Stimulated activated CD4-positive, alpha-beta T cell treated with anti-CD3 and anti-CD28 coated beads, Interleukin-2, amount 100 ng/mL, for 4 hours (primary cell): ENCODE measurements at regions not wholly inside any gene's neighbourhood (a gene's known extent, or its start where the extent isn't known, plus 50 kb on each side); places are given as distances from the start of the nearest gene placed in this dataset.

Source experiments
- DNase-seq: peaks from one replicate; pipeline ENCODE4 v3.0.0-alpha.2; 2020; ENCODE audit warnings: low read depth

- no peak for DNase-seq
These were observed 314.5 kb upstream of the TLE4 start for GRCh38 chr9:79257228-79257781.

DNA sequence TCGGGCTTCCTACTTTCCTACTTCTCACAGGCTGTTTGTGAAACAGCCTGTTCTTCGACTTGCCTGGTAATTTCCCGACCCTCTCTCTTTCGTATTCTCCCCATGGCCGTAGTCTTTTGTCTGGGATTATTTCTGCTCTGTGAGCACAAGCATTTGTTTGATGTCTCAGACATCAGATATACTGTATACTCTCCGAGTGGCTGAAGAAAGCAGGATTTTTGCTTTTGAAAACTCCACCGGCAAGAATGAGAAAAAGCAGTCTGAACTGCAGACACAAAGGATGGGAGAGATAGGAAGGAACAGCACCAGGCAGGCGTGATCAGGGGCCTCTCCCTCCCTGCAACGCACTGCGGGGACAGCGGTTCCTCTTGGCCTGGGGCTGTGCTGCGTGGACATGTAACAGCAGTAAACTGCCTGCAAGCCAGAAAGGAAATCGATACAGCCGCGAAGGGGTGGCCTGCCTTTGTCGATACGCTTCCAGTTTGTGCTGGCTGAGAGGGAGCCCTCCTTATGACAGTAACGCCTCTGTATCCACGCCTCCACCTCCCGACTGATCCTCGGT is 313.9 kb upstream of the TLE4 start:
- DNase-seq = no peak

DNA sequence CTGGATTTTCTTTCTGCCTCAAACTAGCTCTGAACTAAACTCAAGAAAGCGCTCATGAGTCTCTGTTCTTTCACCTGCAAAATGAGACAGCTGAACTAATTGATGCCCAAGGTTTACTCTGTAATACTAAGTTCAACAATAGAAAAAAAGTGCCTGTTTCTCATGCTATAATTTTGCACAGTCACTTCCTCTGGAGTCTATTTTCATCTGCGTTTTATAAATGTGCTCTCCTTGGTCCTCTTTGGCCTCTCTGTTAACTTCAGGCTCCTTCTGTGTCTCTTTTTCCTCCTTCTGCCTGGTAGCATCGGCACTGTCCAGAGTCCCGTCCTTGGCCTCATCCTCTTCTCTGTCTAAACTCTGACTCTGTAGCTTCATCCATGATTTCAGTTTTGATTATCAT is 311.9 kb upstream of the TLE4 start:
- no peak for DNase-seq

DNA sequence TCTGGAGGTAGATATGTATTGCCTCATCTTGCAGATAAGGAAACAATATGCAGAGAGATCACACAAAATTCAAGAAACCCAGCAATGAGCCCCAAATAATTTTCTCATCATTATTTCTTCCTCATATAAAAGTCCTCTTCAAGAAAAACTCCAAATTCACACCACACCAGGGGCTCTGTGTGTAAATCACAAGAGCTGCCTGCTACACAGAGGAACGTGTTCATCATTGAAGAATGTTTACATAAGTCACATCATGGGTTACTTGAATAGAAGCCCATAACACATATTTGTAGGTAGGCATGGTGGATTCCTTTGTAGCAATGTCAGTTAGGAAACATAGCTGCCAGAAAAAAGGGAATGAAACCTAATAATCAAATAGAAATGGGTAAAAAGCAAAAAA is 308.1 kb upstream of the TLE4 start:
- no peak for DNase-seq

- no peak for DNase-seq
These were observed 307.7 kb upstream of the TLE4 start for GRCh38 chr9:79264041-79264440.

DNA sequence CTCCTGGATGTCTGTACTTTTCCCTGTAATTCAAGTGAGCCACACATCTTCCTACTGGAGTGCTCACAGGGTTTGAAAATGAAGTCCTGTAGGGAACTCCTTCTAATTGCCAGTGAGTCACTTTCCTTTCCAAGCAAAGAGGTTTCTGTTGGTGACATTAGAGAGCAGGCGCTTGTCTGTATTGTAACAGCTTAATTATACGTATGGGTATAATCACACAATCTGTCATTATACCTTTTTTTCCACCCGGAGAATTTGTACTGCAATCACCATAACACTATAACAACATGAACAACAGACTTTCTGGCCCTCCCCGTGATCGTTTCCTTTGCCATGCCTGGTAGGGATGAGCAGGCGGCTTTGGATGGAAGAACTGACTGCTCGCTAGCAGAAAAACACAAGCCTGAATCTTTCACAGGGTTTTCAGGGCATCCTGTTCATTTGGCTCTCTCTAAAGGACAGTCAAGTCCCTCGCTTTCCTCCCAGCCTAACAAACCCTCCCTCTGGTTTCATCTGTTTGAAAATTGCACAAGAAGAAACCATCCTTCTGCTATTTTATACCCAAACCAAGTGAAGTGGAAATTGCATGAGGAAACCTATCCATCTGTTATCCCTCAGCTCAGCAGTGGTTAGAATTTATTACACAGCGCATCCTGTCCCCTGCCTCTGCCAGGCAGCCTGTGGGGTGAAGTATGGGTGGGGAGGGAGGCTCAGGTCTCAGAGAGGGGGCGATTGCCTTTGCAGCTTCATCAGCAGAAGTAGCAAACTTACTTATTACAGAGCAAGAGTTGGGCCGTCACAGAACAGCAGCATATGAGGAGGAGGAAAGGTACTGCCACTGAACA is 307.0 kb upstream of the TLE4 start:
- no peak for DNase-seq

- no peak for DNase-seq
These were observed 304.8 kb upstream of the TLE4 start for GRCh38 chr9:79266986-79267385.

DNA sequence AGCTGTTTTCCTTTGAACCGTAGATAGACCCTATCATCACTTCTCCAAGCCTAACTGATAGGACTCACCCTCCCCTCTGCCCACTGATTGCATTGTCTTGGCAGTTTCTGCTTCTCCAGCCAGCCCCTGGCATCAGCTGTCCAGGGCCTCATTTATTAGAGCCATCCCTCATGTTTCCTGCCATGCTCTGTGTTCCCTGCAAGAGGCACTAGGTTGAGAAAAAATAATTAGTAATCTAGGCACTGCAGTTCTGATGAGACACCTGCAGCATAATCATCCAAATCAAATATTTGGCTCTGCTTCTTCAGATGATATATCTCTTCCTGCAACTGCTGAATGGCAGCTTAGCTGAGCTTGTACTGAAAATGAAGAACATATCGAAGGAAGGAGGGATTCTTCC is 303.0 kb upstream of the TLE4 start:
- DNase-seq = no peak

- no peak for DNase-seq
These were observed 298.5 kb upstream of the TLE4 start for GRCh38 chr9:79273311-79273710.

DNA sequence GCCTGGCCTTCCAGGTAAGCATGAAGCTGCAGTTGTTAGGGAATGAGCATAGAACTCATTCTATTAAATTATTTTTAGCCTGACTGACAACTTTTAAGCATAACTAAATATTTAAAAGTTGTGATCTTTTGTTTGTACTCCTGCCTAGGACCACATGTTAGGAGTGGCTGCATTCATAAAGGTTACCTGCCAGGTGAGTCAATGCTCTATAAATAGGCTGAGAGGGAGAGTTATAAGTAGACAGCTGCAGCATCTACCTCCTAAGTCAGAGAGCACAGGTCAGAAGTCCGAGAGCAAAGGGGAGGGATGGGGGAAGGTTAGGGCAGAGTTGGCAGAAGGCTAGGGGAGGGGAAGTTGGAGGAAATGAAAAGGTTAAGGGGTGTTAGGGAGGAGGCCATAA is 292.4 kb upstream of the TLE4 start:
- DNase-seq = no peak

- DNase-seq = no peak
These were observed 291.1 kb upstream of the TLE4 start for GRCh38 chr9:79280691-79281090.

DNA sequence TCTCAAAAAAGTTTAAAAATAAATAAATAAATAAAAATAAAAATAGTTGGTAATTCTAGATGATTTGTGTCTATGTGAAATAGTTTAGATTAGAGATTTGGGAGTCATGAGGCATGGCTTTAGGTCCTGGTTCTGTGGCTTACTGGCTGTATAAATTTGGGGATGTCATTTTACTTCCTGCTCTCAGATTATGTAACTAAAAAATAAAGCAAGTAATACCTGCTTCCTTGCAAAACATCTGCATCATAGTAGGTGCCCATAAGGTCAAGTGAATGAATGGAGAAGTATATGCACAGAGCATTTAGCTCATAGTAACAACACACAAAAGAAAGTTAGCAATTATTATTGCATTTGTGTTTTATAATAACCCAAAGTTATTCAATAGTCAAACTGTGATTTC is 287.7 kb upstream of the TLE4 start:
- DNase-seq = no peak

DNA sequence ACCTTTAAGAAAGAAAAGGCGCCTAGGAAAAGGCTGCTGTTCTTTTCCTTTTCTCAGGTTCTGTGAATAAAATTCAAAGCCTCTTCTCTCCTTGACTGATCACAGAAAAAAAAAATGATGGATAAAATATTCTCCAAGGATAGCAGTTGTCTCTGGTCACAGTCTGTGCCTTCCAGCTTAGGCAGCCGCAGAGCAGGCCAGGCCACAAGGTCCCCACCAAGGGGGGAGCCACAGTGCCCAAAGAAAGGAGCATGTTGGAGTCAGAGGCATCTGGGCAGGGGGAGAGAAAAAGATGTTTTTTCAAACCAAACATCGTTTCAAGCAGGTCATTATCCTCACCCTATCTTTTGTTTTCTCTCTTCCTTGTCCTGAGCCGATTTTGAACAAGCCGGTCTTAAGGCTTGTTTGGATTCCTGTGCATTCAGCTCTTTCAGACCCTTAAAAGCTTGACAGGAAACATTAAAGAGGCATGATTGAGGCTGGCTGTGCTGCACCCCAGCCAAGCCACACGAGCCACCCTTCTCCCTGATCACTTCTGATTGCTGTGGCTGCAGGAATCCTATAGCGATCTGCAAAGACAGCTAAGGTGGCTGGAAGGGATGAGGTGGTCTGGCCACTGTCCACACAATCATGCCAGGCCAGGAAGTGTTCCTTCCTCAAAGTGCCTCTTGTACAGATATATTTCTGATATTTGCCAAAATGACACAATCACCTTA is 284.6 kb upstream of the TLE4 start:
- DNase-seq = no peak

GRCh38 chr9:79287708-79288290 is 284.0 kb upstream of the TLE4 start:
- DNase-seq = no peak

GRCh38 chr9:79289856-79290255 is 281.9 kb upstream of the TLE4 start:
- DNase-seq = no peak

DNA sequence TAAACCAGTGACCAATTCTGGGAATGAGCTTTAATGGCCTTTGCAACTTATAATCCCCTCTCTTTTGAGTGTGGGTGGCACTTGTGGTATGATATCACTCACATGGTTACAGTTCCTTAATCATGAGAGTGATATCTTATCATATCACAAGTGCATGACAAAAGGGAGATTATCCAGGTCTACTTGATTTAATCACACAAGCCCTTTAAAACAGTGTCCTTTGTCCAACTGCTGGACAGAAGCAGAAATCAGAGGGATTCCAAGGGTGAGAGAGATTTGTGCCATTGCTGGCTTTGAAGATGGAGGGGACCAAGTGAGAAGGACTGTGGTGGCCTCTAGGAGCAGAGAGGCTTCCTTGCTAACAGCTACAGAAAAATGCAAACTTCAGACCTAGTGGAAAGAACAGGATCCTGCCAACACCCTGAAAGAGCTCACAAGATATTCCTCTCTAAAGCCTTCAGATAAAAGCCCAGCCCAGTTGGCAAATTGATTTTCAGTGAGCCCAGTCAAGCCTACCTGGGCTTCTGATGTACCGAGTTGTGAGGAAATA is 279.0 kb upstream of the TLE4 start:
- no peak for DNase-seq

DNA sequence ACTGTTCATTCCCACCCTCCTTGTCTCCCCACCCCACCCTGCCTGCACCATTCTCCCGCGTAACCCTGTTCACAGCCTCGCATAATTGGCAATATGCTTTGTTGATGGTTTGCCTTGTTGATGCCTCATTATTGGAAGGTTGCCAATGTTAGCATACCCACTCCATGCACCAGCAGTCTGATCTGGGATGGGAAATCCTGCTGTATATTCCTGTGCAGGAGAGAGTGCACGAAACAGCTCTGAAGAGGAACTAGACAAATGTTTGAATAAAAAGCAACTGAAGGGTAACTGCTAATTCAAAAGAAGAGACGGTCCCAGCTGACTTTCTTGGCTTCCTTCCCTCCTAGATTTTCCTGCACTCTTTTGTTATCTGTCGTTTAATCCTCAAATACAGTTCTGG is 271.7 kb upstream of the TLE4 start:
- DNase-seq = no peak

DNA sequence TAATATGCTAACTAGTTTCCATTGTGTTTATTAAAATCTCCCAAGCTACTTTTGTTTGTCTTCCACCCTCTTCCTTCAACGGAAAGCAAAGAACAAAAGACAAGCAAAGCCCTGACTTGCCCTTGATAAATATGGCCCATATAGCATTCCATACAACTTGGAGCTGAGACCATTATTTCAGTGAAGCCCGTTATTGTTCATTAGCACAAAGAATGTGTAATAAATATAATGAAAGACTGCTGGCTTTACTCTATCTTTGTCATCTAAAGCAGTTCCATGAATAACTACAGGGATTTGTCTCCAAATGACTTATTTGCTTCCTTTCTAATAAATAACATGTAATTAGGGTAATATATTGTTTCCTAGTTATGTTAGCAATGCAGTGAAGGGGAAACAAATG is 270.7 kb upstream of the TLE4 start:
- DNase-seq = no peak

DNA sequence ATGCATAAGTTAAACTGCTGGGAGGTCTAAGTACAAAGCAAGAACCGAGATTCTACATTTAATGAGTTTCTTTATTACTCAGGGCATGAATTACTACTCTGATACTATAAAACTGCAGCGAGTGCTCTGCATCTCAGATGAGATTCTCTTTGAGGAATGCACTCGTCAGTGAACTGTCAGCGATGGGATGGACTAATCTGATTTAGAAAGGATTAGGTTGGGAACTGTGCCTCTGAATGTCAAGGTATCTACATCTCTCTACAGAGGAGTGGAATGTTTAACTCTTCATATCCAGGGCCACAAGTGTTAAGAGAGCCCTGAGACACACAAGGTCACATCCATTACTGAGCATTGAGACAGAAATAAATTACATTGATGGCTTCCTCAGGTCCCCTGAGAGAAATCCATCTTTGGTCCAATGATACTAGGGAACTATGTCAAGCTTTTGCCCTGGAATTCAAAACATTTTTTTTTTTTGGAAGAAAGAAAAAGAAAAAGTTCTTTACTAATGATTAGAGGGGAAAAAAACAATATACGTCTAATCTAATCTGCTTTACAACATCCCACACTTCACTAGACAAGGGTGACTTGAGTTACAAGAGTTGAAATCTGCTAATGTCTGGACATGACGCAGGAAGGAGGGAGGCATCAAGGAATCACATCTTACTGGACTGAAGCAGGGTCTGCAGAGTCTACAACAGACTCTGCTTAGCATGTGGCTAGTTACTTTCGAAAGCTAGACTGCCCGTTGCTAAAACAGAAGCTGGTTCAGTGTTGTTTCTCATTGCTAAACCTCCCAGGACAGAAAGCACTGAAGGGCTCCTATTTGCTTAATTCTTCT is 270.0 kb upstream of the TLE4 start:
- no peak for DNase-seq

- no peak for DNase-seq
These were observed 269.2 kb upstream of the TLE4 start for GRCh38 chr9:79302569-79302968.

DNA sequence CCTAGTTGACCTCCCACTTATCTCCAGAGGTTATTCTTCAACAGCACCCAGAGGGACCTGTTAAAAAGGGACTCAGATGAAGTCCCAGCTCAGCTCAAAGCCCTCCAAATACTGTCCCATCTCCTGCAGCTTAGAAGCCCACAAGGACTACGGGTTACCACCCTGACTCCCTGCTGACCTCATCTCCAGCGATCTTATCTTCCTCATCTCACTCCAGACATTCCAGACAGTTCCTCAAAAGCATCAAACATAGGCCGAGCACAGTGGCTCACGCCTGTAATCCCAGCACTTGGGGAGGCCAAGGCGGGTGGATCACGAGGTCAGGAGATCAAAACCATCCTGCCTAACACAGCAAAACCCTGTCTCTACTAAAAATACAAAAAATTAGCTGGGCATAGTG is 263.8 kb upstream of the TLE4 start:
- no peak for DNase-seq
